CD14-positive monocyte (primary cell): ENCODE measurements at regions not wholly inside any gene's neighbourhood (a gene's known extent, or its start where the extent isn't known, plus 50 kb on each side); places are given as distances from the start of the nearest gene placed in this dataset.

Experiments used
- DNase-seq, 3 donors: peaks; one replicate each; pipeline ENCODE4 v3.0.0-alpha.2; 2011 to 2022
- H2AFZ ChIP-seq: 2 replicates; pipeline ENCODE4 v1.6.0; 2012; ENCODE audit warnings: mild to moderate bottlenecking, low read depth, low read length, inconsistent platforms; ENCODE audit not compliant: insufficient read depth, poor library complexity, severe bottlenecking
- H3K27ac ChIP-seq, 2 donors: 1 replicate in 1 of 2; 2 replicates in 1 of 2; pipeline ENCODE4 v1.5.1; 2012 to 2013; ENCODE audit warnings: low read length in 2 of 2, control low read depth in 1 of 2, inconsistent platforms in 1 of 2, low read depth in 1 of 2, mild to moderate bottlenecking in 1 of 2
- H3K27me3 ChIP-seq, 2 donors: one replicate each; pipeline versions ENCODE4 v1.6.0 to v1.6.1; 2011 to 2013; ENCODE audit warnings: low read length in 2 of 2; ENCODE audit not compliant: control insufficient read depth in 2 of 2, insufficient read depth in 2 of 2
- H3K36me3 ChIP-seq, 2 donors: replicated peaks in 1 of 2; 1 replicate in 1 of 2; 2 replicates in 1 of 2; pipeline versions ENCODE4 v1.5.1 to v1.6.1; 2012 to 2013; ENCODE audit warnings: low read length in 2 of 2, control low read depth in 1 of 2, inconsistent platforms in 1 of 2, mild to moderate bottlenecking in 1 of 2; ENCODE audit not compliant: insufficient read depth in 2 of 2, control insufficient read depth in 1 of 2
- H3K4me1 ChIP-seq, 2 donors: 1 replicate in 1 of 2; 2 replicates in 1 of 2; pipeline versions ENCODE4 v1.5.1 to v1.6.1; 2012 to 2013; ENCODE audit warnings: low read length in 2 of 2, control low read depth in 1 of 2, inconsistent platforms in 1 of 2, mild to moderate bottlenecking in 1 of 2, moderate library complexity in 1 of 2; ENCODE audit not compliant: insufficient read depth in 2 of 2, control insufficient read depth in 1 of 2
- H3K4me2 ChIP-seq: replicated peaks from 2 replicates; pipeline ENCODE3; 2012; ENCODE audit warnings: low read length, moderate library complexity, mild to moderate bottlenecking; ENCODE audit not compliant: poor library complexity, severe bottlenecking; ENCODE audit errors: extremely low read depth
- H3K4me3 ChIP-seq, 3 experiments: fragments of 200-600 bp in 1 of 3; sonication (generic) in 1 of 3; replicated peaks in 1 of 3; 1 replicate in 2 of 3; 2 replicates in 1 of 3; pipeline ENCODE4 v1.5.1; 2011 to 2013; ENCODE audit warnings: low read length in 3 of 3, mild to moderate bottlenecking in 3 of 3, control low read depth in 2 of 3, low read depth in 2 of 3, inconsistent platforms in 1 of 3, moderate library complexity in 1 of 3
- H3K79me2 ChIP-seq: 2 replicates; pipeline ENCODE4 v1.6.0; 2012; ENCODE audit warnings: mild to moderate bottlenecking, control low read depth, inconsistent platforms, low read length, moderate library complexity; ENCODE audit not compliant: insufficient read depth
- H3K9ac ChIP-seq: 2 replicates; pipeline ENCODE4 v1.6.0; 2017; ENCODE audit warnings: low read length, mild to moderate bottlenecking; ENCODE audit not compliant: insufficient read depth, poor library complexity, severe bottlenecking
- H3K9me3 ChIP-seq, 2 donors: replicated peaks in 1 of 2; 1 replicate in 1 of 2; 2 replicates in 1 of 2; pipeline versions ENCODE4 v1.5.1 to v1.6.1; 2012 to 2013; ENCODE audit warnings: low read length in 2 of 2, control low read depth in 1 of 2; ENCODE audit not compliant: control insufficient read depth in 1 of 2, insufficient read depth in 1 of 2
- H4K20me1 ChIP-seq: 2 replicates; pipeline ENCODE4 v1.6.0; 2012; ENCODE audit warnings: mild to moderate bottlenecking, low read length, control low read depth, moderate library complexity; ENCODE audit not compliant: insufficient read depth
- H3K27ac Mint-ChIP-seq, 7 donors: one replicate each; pipeline ENCODE4 v1.8.0; 2020; ENCODE audit warnings: mild to moderate bottlenecking in 7 of 7, mixed read lengths in 7 of 7, moderate library complexity in 6 of 7, inconsistent platforms in 2 of 7
- H3K27me3 Mint-ChIP-seq, 3 donors: one replicate each; pipeline ENCODE4 v1.8.0; 2021 to 2022; ENCODE audit warnings: low read depth in 3 of 3, mild to moderate bottlenecking in 3 of 3, mixed read lengths in 3 of 3, moderate library complexity in 3 of 3, inconsistent platforms in 1 of 3
- H3K36me3 Mint-ChIP-seq, 2 donors: one replicate each; pipeline ENCODE4 v1.8.0; 2020; ENCODE audit warnings: mixed read lengths in 2 of 2, inconsistent platforms in 1 of 2, mild to moderate bottlenecking in 1 of 2
- H3K4me1 Mint-ChIP-seq: one replicate; pipeline ENCODE4 v1.8.0; 2020; ENCODE audit warnings: mild to moderate bottlenecking, mixed read lengths
- H3K4me3 Mint-ChIP-seq, 2 donors: one replicate each; pipeline ENCODE4 v1.8.0; 2020; ENCODE audit warnings: mild to moderate bottlenecking in 2 of 2, mixed read lengths in 2 of 2, moderate library complexity in 1 of 2
- H3K9me3 Mint-ChIP-seq, 7 donors: one replicate each; pipeline ENCODE4 v1.8.0; 2020 to 2022; ENCODE audit warnings: mixed read lengths in 7 of 7, mild to moderate bottlenecking in 6 of 7, moderate library complexity in 6 of 7, inconsistent platforms in 2 of 7
- WGBS: methylation state at CpG from one replicate; pipeline ENCODE4 v1.1.5; 2013; ENCODE audit warnings: missing lambda C conversion rate; ENCODE audit not compliant: insufficient coverage; 5-methylcytosine and 5-hydroxymethylcytosine counted together
- intact Hi-C, 2 donors: fragments of 100-400 bp; cut with micrococcal nuclease; formaldehyde crosslinking; loops; one replicate each; pipeline versions ENCODE4 v1.15.0 to v1.15.1; 2023
- TF ChIP-seq, protein P1 (sequence below): fragments of 200-600 bp; IDR thresholded peaks from one replicate; pipeline ENCODE4 v1.8.0; 2022; ENCODE audit warnings: antibody characterized with exemption, mild to moderate bottlenecking

DNA sequence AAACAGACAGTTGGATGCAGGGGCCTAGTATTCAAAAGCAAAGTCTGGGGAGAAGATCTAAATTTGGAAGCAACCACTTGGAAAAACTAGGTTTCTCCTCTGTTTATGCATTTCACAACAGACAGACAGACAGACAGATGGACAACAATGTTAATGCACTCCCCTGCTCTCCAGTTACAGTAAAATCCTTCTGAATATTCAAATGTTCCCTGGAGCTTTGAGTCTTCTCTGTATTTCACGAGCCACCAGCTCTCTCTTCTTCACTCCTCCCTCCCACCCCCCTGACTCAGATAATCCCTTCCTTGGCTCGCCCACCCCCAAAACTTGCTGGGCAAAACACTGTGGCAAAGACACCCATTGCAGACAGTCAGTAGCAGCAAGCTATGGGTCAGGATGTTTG, 129.3 kb upstream of the TOP1 start:
- H3K4me2 ChIP-seq: no peak overlapping the region
- Mint-ChIP-seq H3K4me1 (peaks cover 19% of the 10 kb centered on the region), H3K27ac (no peak overlapping the region), H3K9me3 (peaks cover 0 to 2% (median 0%) of the 10 kb centered on the region in 7 donors), H3K36me3 (peaks cover 0 to 3% of the 10 kb centered on the region in 2 donors), H3K4me3 (no peak overlapping the region), H3K27me3 (no peaks in the 10 kb centered on the region)
- no peaks in the 10 kb centered on the region for H3K27me3 ChIP-seq
- no peaks in the 10 kb centered on the region for H3K79me2 ChIP-seq
- DNase-seq: no peak
- H3K27ac ChIP-seq: no peak overlapping the region
- TF ChIP-seq, protein P1, sequence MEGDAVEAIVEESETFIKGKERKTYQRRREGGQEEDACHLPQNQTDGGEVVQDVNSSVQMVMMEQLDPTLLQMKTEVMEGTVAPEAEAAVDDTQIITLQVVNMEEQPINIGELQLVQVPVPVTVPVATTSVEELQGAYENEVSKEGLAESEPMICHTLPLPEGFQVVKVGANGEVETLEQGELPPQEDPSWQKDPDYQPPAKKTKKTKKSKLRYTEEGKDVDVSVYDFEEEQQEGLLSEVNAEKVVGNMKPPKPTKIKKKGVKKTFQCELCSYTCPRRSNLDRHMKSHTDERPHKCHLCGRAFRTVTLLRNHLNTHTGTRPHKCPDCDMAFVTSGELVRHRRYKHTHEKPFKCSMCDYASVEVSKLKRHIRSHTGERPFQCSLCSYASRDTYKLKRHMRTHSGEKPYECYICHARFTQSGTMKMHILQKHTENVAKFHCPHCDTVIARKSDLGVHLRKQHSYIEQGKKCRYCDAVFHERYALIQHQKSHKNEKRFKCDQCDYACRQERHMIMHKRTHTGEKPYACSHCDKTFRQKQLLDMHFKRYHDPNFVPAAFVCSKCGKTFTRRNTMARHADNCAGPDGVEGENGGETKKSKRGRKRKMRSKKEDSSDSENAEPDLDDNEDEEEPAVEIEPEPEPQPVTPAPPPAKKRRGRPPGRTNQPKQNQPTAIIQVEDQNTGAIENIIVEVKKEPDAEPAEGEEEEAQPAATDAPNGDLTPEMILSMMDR: no peak
- no peaks in the 10 kb centered on the region for H4K20me1 ChIP-seq
- no peak overlapping the region for H3K4me3 ChIP-seq
- no CpG with 5 or more reads among the region's 2 CpGs for WGBS
- intact Hi-C loops: no loop called here
- no peaks in the 10 kb centered on the region for H3K36me3 ChIP-seq
- H3K9me3 ChIP-seq: no peaks in the 10 kb centered on the region
- H2AFZ ChIP-seq: no peak overlapping the region
- peaks cover 6% of the 10 kb centered on the region in 2 donors for H3K4me1 ChIP-seq
- no peak overlapping the region for H3K9ac ChIP-seq

DNA sequence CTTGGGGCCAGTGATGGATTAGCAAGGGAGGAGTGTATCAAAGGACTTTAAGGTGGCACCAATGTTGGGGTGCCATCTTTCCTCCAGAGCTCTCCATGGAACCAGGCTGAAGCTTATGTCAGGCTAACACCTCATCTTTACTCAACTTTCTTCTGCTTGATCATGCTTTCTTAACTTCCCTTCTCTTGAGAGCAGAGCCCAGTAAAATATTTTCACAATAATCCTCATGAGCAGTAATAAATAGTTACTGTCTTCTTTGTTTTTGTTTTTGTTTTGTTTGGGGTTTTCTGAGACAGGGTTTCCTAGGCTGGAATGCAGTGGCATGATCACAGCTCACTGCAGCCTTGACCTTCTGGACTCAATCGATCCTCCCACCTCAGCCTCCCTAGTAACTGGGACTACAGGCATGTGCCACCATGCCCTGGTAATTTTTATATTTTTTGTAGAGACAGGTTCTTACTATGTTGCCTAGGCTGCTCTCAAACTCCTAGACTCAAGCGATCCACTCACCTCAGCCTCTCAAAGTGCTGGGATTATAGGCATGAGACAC, 127.9 kb upstream of the TOP1 start:
- no peak overlapping the region for H3K27ac ChIP-seq
- Mint-ChIP-seq H3K36me3 (no peaks in the 10 kb centered on the region), H3K4me3 (no peak overlapping the region), H3K27me3 (no peaks in the 10 kb centered on the region), H3K27ac (peak overlapping the region in 1 of 7 donors; percentile 57), H3K9me3 (peaks cover 1 to 3% (median 1%) of the 10 kb centered on the region in 7 donors), H3K4me1 (peaks cover 17% of the 10 kb centered on the region)
- peaks cover 0 to 3% of the 10 kb centered on the region in 2 donors for H3K9me3 ChIP-seq
- no peaks in the 10 kb centered on the region for H3K4me1 ChIP-seq
- no peaks in the 10 kb centered on the region for H3K36me3 ChIP-seq
- H3K27me3 ChIP-seq: no peaks in the 10 kb centered on the region
- no peak overlapping the region for H3K9ac ChIP-seq
- DNase-seq: no peak
- intact Hi-C loops: no loop called here
- H3K4me3 ChIP-seq: no peak overlapping the region
- TF ChIP-seq, protein P1: no peak
- H3K4me2 ChIP-seq: no peak overlapping the region
- no peaks in the 10 kb centered on the region for H4K20me1 ChIP-seq
- H2AFZ ChIP-seq: no peak overlapping the region
- no peaks in the 10 kb centered on the region for H3K79me2 ChIP-seq
- WGBS: no CpG with 5 or more reads among the region's 2 CpGs
